Neural cell (in vitro differentiated cells): ENCODE measurements at regions not wholly inside any gene's neighbourhood (a gene's known extent, or its start where the extent isn't known, plus 50 kb on each side); places are given as distances from the start of the nearest gene placed in this dataset.

Source experiments
- H2AFZ ChIP-seq: fragments of 200-600, 300-800 bp; sonication (generic), shearing (Covaris generic); 2 replicates; pipeline ENCODE4 v1.6.0; 2014; ENCODE audit warnings: low read depth, mild to moderate bottlenecking, antibody characterized with exemption, low read length, moderate library complexity
- H3F3A ChIP-seq: fragments of 200-600 bp; shearing (Covaris generic); 2 replicates; pipeline ENCODE4 v1.6.1; 2016; ENCODE audit warnings: mild to moderate bottlenecking, moderate library complexity, mixed read lengths, antibody characterized with exemption, low read length; ENCODE audit not compliant: insufficient read depth, poor library complexity, severe bottlenecking
- H3K27ac ChIP-seq: fragments of 200-600, 300-800 bp; sonication (generic), shearing (Covaris generic); 2 replicates; pipeline ENCODE4 v1.5.1; 2014; ENCODE audit warnings: mild to moderate bottlenecking, low read length, moderate library complexity
- H3K27me3 ChIP-seq: fragments of 300-800, 200-600 bp; sonication (generic), shearing (Covaris generic); 2 replicates; pipeline ENCODE4 v1.6.0; 2014; ENCODE audit warnings: mild to moderate bottlenecking, low read depth, low read length, moderate library complexity; ENCODE audit not compliant: insufficient read depth
- H3K36me3 ChIP-seq: fragments of 300-800, 200-600 bp; sonication (generic), shearing (Covaris generic); 2 replicates; pipeline ENCODE4 v1.5.1; 2014; ENCODE audit warnings: mild to moderate bottlenecking, antibody characterized with exemption, low read length, moderate library complexity; ENCODE audit not compliant: insufficient read depth
- H3K4me2 ChIP-seq: fragments of 300-800, 200-600 bp; sonication (generic), shearing (Covaris generic); 2 replicates; pipeline ENCODE4 v1.6.0; 2014; ENCODE audit warnings: mild to moderate bottlenecking, low read length
- H3K4me3 ChIP-seq: fragments of 300-800, 200-600 bp; sonication (generic), shearing (Covaris generic); 2 replicates; pipeline ENCODE4 v1.5.1; 2014; ENCODE audit warnings: mild to moderate bottlenecking, low read length, moderate library complexity
- H3K79me2 ChIP-seq: fragments of 200-600 bp; shearing (Covaris generic); replicated peaks from 2 replicates; pipeline ENCODE4 v1.6.0; 2014; ENCODE audit warnings: mild to moderate bottlenecking, low read length, moderate library complexity; ENCODE audit not compliant: insufficient read depth
- H3K9ac ChIP-seq: fragments of 300-800, 200-600 bp; sonication (generic), shearing (Covaris generic); 2 replicates; pipeline ENCODE4 v1.6.1; 2016; ENCODE audit warnings: mild to moderate bottlenecking, low read length, mixed read lengths
- H3K9me2 ChIP-seq: fragments of 200-600 bp; shearing (Covaris generic); 2 replicates; pipeline ENCODE4 v1.6.1; 2016; ENCODE audit warnings: mild to moderate bottlenecking, low read length, mixed read lengths; ENCODE audit not compliant: insufficient read depth
- H3K9me3 ChIP-seq: fragments of 200-600, 300-800 bp; sonication (generic), shearing (Covaris generic); 2 replicates; pipeline ENCODE4 v1.6.1; 2016; ENCODE audit warnings: mild to moderate bottlenecking, mixed run types, low read length, moderate library complexity, mixed read lengths
- H4K20me1 ChIP-seq: fragments of 200-600 bp; shearing (Covaris generic); 2 replicates; pipeline ENCODE4 v1.6.1; 2016; ENCODE audit warnings: mild to moderate bottlenecking, mixed run types; ENCODE audit not compliant: insufficient read depth
- EP300 ChIP-seq: fragments of 450-650 bp; conservative IDR thresholded peaks from 2 replicates; pipeline ENCODE4 v1.6.1; 2014; ENCODE audit warnings: antibody characterized with exemption, mild to moderate bottlenecking, moderate library complexity; ENCODE audit not compliant: poor library complexity, severe bottlenecking
- EZH2 ChIP-seq: fragments of 200-600, 300-800 bp; shearing (Covaris generic), sonication (generic); IDR thresholded peaks from 2 replicates; pipeline ENCODE4 v1.6.1; 2014; ENCODE audit warnings: antibody characterized with exemption, low read length, borderline replicate concordance, mild to moderate bottlenecking; ENCODE audit not compliant: insufficient read depth, poor library complexity, severe bottlenecking
- MXI1 ChIP-seq: fragments of 450-650 bp; conservative IDR thresholded peaks from 2 replicates; pipeline ENCODE4 v1.6.1; 2014; ENCODE audit warnings: antibody characterized with exemption, mild to moderate bottlenecking; ENCODE audit not compliant: poor library complexity, severe bottlenecking
- POLR2AphosphoS5 ChIP-seq: IDR thresholded peaks from 2 replicates; pipeline ENCODE4 v1.6.1; 2012
- RAD21 ChIP-seq: fragments of 450-650 bp; conservative IDR thresholded peaks from 2 replicates; pipeline ENCODE4 v1.6.1; 2014; ENCODE audit warnings: antibody characterized with exemption, mild to moderate bottlenecking, moderate library complexity
- SMC3 ChIP-seq: fragments of 450-650 bp; conservative IDR thresholded peaks from 2 replicates; pipeline ENCODE4 v1.6.1; 2014; ENCODE audit warnings: antibody characterized with exemption, mild to moderate bottlenecking, moderate library complexity; ENCODE audit not compliant: poor library complexity
- TAF1 ChIP-seq: IDR thresholded peaks from 2 replicates; pipeline ENCODE4 v1.6.1; 2012; ENCODE audit warnings: low read depth
- TF ChIP-seq, protein P1 (sequence below): fragments of 450-650 bp; IDR thresholded peaks from 2 replicates; pipeline ENCODE4 v1.5.1; 2014; ENCODE audit warnings: antibody characterized with exemption, mild to moderate bottlenecking, moderate library complexity; ENCODE audit not compliant: poor library complexity, severe bottlenecking
- TF ChIP-seq, protein P2 (sequence below): IDR thresholded peaks from 2 replicates; pipeline ENCODE4 v1.6.1; 2012; ENCODE audit warnings: borderline replicate concordance

DNA sequence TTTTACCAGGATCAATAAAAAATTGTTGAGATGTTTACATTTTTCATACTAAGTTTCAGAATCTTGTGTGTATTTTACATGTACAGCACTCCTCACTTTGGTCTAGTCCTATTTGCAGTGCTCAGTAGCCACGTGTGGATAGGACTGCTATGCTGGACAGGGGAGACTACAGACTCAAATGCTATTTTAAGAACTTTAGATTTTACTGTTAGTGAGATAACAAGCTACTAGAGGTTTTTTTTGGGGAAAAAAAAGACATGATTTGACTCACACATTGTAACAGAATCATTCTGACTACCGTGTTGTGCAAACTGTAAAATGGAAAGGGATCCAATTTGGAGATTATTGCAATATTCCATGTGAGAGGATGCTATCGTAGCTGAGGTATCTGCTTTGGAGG lies 418.9 kb upstream of the PRMT6 start:
- Histone ChIP-seq H4K20me1 (no peaks in the 10 kb centered on the region), H3K36me3 (no peaks in the 10 kb centered on the region), H3K4me3 (no peak overlapping the region), H3K27me3 (no peaks in the 10 kb centered on the region), H3K4me2 (no peak overlapping the region), H3K27ac (no peak overlapping the region), H3K9me3 (no peaks in the 10 kb centered on the region), H3K9me2 (no peaks in the 10 kb centered on the region), H3K79me2 (no peaks in the 10 kb centered on the region), H2AFZ (no peak overlapping the region), H3K9ac (no peak overlapping the region), H3F3A (no peaks in the 10 kb centered on the region)
- no peak for TF ChIP-seq TAF1

DNA sequence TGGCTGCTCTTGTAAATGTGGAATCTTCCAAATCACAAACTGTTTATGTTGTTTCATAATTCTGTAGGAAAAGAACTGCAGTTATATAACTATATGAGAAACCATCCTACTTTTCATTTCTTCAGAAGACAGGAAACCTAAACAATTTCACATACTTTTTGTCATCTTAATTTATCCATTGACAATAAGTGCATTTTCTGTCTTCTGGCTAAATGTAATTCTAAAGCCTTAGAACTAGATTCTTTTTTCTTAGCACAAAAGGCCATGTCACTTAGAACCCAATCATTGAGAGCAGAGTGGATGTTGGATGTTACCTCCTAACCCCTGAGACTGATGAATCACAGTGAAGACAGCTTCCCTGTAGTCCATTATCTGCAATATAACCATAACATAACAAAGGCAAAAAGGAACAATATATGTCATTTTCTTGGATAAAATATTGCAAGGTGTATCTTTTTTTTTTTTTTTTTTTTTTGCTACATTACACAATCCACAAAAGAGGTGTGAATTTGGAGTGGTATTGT lies 410.2 kb upstream of the PRMT6 start:
- Histone ChIP-seq H4K20me1 (no peaks in the 10 kb centered on the region), H3K36me3 (no peaks in the 10 kb centered on the region), H3K27ac (peak overlapping the region; percentile 44), H3K9me2 (no peaks in the 10 kb centered on the region), H3K4me2 (no peak overlapping the region), H3F3A (no peaks in the 10 kb centered on the region), H3K79me2 (no peaks in the 10 kb centered on the region), H3K9ac (no peak overlapping the region), H2AFZ (no peak overlapping the region), H3K27me3 (no peaks in the 10 kb centered on the region), H3K4me3 (no peak overlapping the region), H3K9me3 (no peaks in the 10 kb centered on the region)
- TF ChIP-seq TAF1 (no peak), MXI1 (no peak), EP300 (peak; percentile 91), EZH2 (no peak), POLR2AphosphoS5 (peak; percentile 72), RAD21 (no peak), SMC3 (no peak)
- TF ChIP-seq, protein P1, sequence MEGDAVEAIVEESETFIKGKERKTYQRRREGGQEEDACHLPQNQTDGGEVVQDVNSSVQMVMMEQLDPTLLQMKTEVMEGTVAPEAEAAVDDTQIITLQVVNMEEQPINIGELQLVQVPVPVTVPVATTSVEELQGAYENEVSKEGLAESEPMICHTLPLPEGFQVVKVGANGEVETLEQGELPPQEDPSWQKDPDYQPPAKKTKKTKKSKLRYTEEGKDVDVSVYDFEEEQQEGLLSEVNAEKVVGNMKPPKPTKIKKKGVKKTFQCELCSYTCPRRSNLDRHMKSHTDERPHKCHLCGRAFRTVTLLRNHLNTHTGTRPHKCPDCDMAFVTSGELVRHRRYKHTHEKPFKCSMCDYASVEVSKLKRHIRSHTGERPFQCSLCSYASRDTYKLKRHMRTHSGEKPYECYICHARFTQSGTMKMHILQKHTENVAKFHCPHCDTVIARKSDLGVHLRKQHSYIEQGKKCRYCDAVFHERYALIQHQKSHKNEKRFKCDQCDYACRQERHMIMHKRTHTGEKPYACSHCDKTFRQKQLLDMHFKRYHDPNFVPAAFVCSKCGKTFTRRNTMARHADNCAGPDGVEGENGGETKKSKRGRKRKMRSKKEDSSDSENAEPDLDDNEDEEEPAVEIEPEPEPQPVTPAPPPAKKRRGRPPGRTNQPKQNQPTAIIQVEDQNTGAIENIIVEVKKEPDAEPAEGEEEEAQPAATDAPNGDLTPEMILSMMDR: no peak
- TF ChIP-seq, protein P2, sequence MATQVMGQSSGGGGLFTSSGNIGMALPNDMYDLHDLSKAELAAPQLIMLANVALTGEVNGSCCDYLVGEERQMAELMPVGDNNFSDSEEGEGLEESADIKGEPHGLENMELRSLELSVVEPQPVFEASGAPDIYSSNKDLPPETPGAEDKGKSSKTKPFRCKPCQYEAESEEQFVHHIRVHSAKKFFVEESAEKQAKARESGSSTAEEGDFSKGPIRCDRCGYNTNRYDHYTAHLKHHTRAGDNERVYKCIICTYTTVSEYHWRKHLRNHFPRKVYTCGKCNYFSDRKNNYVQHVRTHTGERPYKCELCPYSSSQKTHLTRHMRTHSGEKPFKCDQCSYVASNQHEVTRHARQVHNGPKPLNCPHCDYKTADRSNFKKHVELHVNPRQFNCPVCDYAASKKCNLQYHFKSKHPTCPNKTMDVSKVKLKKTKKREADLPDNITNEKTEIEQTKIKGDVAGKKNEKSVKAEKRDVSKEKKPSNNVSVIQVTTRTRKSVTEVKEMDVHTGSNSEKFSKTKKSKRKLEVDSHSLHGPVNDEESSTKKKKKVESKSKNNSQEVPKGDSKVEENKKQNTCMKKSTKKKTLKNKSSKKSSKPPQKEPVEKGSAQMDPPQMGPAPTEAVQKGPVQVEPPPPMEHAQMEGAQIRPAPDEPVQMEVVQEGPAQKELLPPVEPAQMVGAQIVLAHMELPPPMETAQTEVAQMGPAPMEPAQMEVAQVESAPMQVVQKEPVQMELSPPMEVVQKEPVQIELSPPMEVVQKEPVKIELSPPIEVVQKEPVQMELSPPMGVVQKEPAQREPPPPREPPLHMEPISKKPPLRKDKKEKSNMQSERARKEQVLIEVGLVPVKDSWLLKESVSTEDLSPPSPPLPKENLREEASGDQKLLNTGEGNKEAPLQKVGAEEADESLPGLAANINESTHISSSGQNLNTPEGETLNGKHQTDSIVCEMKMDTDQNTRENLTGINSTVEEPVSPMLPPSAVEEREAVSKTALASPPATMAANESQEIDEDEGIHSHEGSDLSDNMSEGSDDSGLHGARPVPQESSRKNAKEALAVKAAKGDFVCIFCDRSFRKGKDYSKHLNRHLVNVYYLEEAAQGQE: no peak

DNA sequence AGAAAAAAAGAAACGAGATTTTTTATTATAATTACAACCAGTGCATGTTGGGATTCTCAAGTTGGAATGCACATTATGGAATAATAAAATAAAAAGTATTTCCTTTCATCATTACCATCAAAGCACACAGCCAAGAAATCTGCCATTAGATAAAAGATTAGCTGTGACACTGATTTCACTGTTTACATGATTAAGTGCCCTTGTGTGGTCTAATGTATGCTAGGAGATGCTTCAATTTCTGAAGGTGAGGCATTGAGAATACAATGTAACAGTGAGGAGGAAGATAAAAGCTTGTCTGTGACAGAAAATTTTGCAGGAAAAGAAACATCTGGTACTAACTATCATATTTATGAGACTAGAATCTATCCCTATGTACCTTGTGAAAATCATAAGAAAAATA lies 409.7 kb upstream of the PRMT6 start:
- Histone ChIP-seq H3K4me3 (no peak overlapping the region), H3K36me3 (no peaks in the 10 kb centered on the region), H3K27me3 (no peaks in the 10 kb centered on the region), H3F3A (no peaks in the 10 kb centered on the region), H3K9ac (no peak overlapping the region), H2AFZ (no peak overlapping the region), H3K9me2 (no peaks in the 10 kb centered on the region), H3K9me3 (no peaks in the 10 kb centered on the region), H3K79me2 (no peaks in the 10 kb centered on the region), H3K27ac (peak overlapping the region; percentile 44), H4K20me1 (no peaks in the 10 kb centered on the region), H3K4me2 (peak overlapping the region; percentile 34)
- no peak for TF ChIP-seq EZH2
- TF ChIP-seq, protein P2: no peak
- TF ChIP-seq MXI1: no peak
- no peak for TF ChIP-seq TAF1
- no peak for TF ChIP-seq POLR2AphosphoS5
- TF ChIP-seq RAD21: no peak
- no peak for TF ChIP-seq EP300
- TF ChIP-seq SMC3: no peak
- TF ChIP-seq, protein P1: no peak
